MCF 10A (cell line): ENCODE measurements at regions not wholly inside any gene's neighbourhood (a gene's known extent, or its start where the extent isn't known, plus 50 kb on each side); places are given as distances from the start of the nearest gene placed in this dataset.

ENCODE experiments used
- BruUV-seq: library from RNA; stranded (reverse); fragments of 400-500 nt; replicated peaks from 2 replicates; lab custom pipeline; 2021; lab: Mats Ljungman, UMichigan
- CTCF ChIA-PET: fragments of 300-600 bp; sonication (Branson Sonifier 250); formaldehyde crosslinking; extraction: SDS; loops from one replicate; lab custom pipeline; 2021; ENCODE audit warnings: antibody characterized with exemption, inconsistent platforms; lab: Yijun Ruan, JAX
- POLR2A ChIA-PET: fragments of 300-600, 350-650 bp; sonication (Branson Sonifier 250); formaldehyde crosslinking; extraction: SDS; loops from one replicate; lab custom pipeline; 2020; ENCODE audit warnings: antibody characterized with exemption, inconsistent platforms; lab: Yijun Ruan, JAX
- DNase-seq: peaks from one replicate; pipeline ENCODE4 v3.0.0-alpha.2; 2018; ENCODE audit not compliant: unreplicated experiment
- H3K27ac Mint-ChIP-seq: one replicate; pipeline ENCODE4 v1.8.0; 2022; ENCODE audit warnings: mild to moderate bottlenecking, low read depth, mixed read lengths; ENCODE audit not compliant: unreplicated experiment
- H3K27me3 Mint-ChIP-seq: one replicate; pipeline ENCODE4 v1.8.0; 2022; ENCODE audit warnings: mixed read lengths; ENCODE audit not compliant: insufficient read depth, unreplicated experiment
- H3K36me3 Mint-ChIP-seq: one replicate; pipeline ENCODE4 v1.8.0; 2022; ENCODE audit warnings: mild to moderate bottlenecking, moderate library complexity, mixed read lengths; ENCODE audit not compliant: insufficient read depth, unreplicated experiment
- H3K4me1 Mint-ChIP-seq: one replicate; pipeline ENCODE4 v1.8.0; 2022; ENCODE audit warnings: mixed read lengths; ENCODE audit not compliant: insufficient read depth, unreplicated experiment
- H3K4me3 Mint-ChIP-seq: one replicate; pipeline ENCODE4 v1.8.0; 2022; ENCODE audit warnings: mild to moderate bottlenecking, moderate library complexity, mixed read lengths; ENCODE audit not compliant: unreplicated experiment
- H3K9me3 Mint-ChIP-seq: one replicate; pipeline ENCODE4 v1.8.0; 2022; ENCODE audit warnings: mixed read lengths; ENCODE audit not compliant: unreplicated experiment
- CTCF ChIP-seq: fragments of 200-600 bp; IDR thresholded peaks from one replicate; pipeline ENCODE4 v1.8.0; 2022; ENCODE audit warnings: antibody characterized with exemption, mild to moderate bottlenecking; ENCODE audit not compliant: unreplicated experiment
- intact Hi-C: fragments of 100-400 bp; cut with micrococcal nuclease; formaldehyde crosslinking; loops from 2 replicates; pipeline ENCODE4 v1.14.1; 2022

- no peaks in the 10 kb centered on the region for H3K9me3 Mint-ChIP-seq
- BruUV-seq, result no TSS peak
- CTCF ChIA-PET, result interaction anchor here (0.9 kb wide), 1 partner anchor 646 kb away, joined by 3 read pairs; no protein-coding TSS in a partner anchor
- H3K27me3 Mint-ChIP-seq, result peaks cover 5% of the 10 kb centered on the region
- TF ChIP-seq CTCF, result no peak
- no peak overlapping the region for H3K27ac Mint-ChIP-seq
- peaks cover 2% of the 10 kb centered on the region for H3K4me1 Mint-ChIP-seq
- intact Hi-C loops, result no loop called here
- no peak for DNase-seq
- H3K4me3 Mint-ChIP-seq, result no peak overlapping the region
- H3K36me3 Mint-ChIP-seq, result no peaks in the 10 kb centered on the region
- POLR2A ChIA-PET, result no interaction called here
Observed at GRCh38 chr14:61897300-61897699, 135.1 kb downstream of the SNAPC1 start.

GRCh38 chr14:61898568-61898967, 136.3 kb downstream of the SNAPC1 start:
- H3K27me3 Mint-ChIP-seq, result no peaks in the 10 kb centered on the region

GRCh38 chr14:61899497-61899896, 137.3 kb downstream of the SNAPC1 start:
- ChIA-PET CTCF (interaction anchor here (0.6 to 1.6 kb wide), 2 partner anchors 227 to 447 kb away, joined by 3 to 6 read pairs; no protein-coding TSS in a partner anchor), POLR2A (no interaction called here)
- H3K27ac Mint-ChIP-seq, result no peak overlapping the region
- H3K9me3 Mint-ChIP-seq, result no peaks in the 10 kb centered on the region
- no peaks in the 10 kb centered on the region for H3K36me3 Mint-ChIP-seq
- H3K4me1 Mint-ChIP-seq, result no peaks in the 10 kb centered on the region
- intact Hi-C loops, result no loop called here
- DNase-seq, result no peak
- H3K4me3 Mint-ChIP-seq, result no peak overlapping the region
- no peaks in the 10 kb centered on the region for H3K27me3 Mint-ChIP-seq
- no TSS peak for BruUV-seq
- no peak for TF ChIP-seq CTCF

More at GRCh38 chr14:61898568-61898967, 136.3 kb downstream of the SNAPC1 start:
- no peaks in the 10 kb centered on the region for H3K36me3 Mint-ChIP-seq
- BruUV-seq, result no TSS peak
- H3K27ac Mint-ChIP-seq, result no peak overlapping the region
- TF ChIP-seq CTCF, result no peak
- no peak for DNase-seq
- H3K9me3 Mint-ChIP-seq, result no peaks in the 10 kb centered on the region
- POLR2A ChIA-PET, result no interaction called here
- no peaks in the 10 kb centered on the region for H3K4me1 Mint-ChIP-seq
- no peak overlapping the region for H3K4me3 Mint-ChIP-seq
- intact Hi-C loops, result no loop called here
- CTCF ChIA-PET, result interaction anchor here (0.6 to 1.4 kb wide), 3 partner anchors 13 to 229 kb away, joined by 3 to 6 read pairs (median 4); no protein-coding TSS in a partner anchor

GRCh38 chr14:61904946-61905345, 142.7 kb downstream of the SNAPC1 start:
- Mint-ChIP-seq H3K4me3 (no peak overlapping the region), H3K9me3 (peaks cover 7% of the 10 kb centered on the region), H3K27me3 (no peaks in the 10 kb centered on the region), H3K36me3 (no peaks in the 10 kb centered on the region), H3K27ac (no peak overlapping the region), H3K4me1 (no peaks in the 10 kb centered on the region)
- CTCF ChIA-PET, result interaction anchor here (0.5 to 1.9 kb wide), 4 partner anchors 10 to 222 kb away, joined by 3 to 23 read pairs (median 6); no protein-coding TSS in a partner anchor
- BruUV-seq, result no TSS peak
- no peak for DNase-seq
- TF ChIP-seq CTCF, result no peak
- intact Hi-C loops, result no loop called here
- POLR2A ChIA-PET, result interaction anchor here (1.0 kb wide), 1 partner anchor 60 kb away, joined by 3 read pairs; no protein-coding TSS in a partner anchor
